ENCODE measurements at regions not wholly inside any gene's neighbourhood (a gene's known extent, or its start where the extent isn't known, plus 50 kb on each side); places are given as distances from the start of the nearest gene placed in this dataset.

DNA sequence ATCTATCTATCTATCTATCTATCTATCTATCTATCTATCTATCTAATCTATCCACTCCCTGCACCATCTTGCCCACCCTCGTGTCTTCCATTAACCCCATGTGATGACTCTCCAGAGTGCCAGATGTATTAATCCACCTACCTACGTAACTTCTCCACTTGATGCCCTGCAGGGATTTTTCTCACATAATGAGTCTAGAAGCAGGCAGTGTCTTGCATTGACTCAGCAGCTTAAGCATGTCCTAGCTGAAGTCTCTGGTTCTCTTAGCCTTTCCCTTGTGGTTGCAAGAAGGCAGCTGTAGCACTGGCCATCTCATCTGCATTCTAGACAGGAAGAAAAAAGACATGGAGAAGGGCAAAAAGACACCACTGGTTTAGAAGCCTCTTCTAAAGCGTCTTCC is 96.7 kb upstream of the ALDH1B1 start:
- DNase-seq (ENCODE audit: low read depth) = no peak
- H3K4me3 ChIP-seq (ENCODE audit: low read length) = no peak overlapping the region
- TF ChIP-seq, protein P1, sequence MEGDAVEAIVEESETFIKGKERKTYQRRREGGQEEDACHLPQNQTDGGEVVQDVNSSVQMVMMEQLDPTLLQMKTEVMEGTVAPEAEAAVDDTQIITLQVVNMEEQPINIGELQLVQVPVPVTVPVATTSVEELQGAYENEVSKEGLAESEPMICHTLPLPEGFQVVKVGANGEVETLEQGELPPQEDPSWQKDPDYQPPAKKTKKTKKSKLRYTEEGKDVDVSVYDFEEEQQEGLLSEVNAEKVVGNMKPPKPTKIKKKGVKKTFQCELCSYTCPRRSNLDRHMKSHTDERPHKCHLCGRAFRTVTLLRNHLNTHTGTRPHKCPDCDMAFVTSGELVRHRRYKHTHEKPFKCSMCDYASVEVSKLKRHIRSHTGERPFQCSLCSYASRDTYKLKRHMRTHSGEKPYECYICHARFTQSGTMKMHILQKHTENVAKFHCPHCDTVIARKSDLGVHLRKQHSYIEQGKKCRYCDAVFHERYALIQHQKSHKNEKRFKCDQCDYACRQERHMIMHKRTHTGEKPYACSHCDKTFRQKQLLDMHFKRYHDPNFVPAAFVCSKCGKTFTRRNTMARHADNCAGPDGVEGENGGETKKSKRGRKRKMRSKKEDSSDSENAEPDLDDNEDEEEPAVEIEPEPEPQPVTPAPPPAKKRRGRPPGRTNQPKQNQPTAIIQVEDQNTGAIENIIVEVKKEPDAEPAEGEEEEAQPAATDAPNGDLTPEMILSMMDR (conservative IDR thresholded peaks at IDR 0.05; ENCODE audit: low read length) = no peak

DNA sequence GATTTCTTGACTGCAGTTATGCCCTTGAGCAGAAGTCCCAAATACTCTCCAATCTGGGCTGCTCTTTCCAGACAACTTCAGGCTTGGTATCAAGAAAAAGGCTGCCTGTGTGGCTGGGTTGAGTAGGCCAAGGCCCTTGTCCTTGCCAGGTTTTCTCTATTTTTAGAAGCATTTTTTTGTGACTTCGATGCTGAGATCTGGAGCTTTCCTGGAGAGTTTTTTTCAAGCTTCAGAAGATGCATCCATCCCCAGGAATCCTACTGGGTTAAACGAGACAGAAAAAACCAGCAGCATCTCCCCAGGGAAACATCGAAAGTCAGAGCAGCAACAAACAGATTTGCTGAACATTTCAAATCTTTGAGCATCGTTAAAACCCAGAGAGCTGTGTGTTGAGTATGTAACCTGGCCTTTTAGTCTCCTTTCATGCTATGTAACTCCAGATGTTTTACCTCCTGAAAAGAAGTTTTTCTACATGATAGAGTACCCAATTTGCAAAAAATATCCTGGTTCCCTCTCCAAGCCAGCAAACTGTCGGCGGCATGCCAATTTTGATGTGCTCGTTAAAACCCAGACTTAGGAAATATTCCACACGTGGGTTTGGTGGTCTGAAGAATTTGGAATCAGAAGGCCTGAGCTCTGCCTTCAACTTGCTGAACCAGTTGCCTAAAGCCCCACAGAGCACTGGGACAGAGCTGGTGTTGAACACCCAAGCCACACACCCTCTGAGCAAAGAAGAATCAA is 98.1 kb upstream of the ALDH1B1 start:
- no peak overlapping the region for H3K4me3 ChIP-seq (ENCODE audit: low read length)
- DNase-seq (ENCODE audit: low read depth) = peak; percentile 13
- TF ChIP-seq, protein P1 (conservative IDR thresholded peaks at IDR 0.05; ENCODE audit: low read length) = no peak

DNA sequence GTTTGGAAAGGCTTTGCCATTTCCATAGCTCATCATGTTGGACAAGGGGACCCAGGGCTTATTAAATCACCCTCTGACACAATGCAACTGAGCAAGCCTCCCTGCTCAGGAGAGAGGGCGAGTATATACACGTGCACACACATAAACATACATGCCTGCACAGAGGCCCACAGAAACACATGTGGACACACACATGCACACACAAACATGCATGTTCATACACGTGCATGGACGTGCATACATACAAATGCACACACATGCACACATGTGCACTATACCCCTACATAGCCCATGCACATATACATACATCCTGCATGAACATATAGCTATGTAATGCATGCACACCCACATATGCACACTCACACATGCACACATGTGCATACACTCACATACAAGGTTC is 99.5 kb upstream of the ALDH1B1 start:
- no peak for DNase-seq (ENCODE audit: low read depth)
- H3K4me3 ChIP-seq (ENCODE audit: low read length) = no peak overlapping the region
- TF ChIP-seq, protein P1 (conservative IDR thresholded peaks at IDR 0.05; ENCODE audit: low read length) = no peak

DNA sequence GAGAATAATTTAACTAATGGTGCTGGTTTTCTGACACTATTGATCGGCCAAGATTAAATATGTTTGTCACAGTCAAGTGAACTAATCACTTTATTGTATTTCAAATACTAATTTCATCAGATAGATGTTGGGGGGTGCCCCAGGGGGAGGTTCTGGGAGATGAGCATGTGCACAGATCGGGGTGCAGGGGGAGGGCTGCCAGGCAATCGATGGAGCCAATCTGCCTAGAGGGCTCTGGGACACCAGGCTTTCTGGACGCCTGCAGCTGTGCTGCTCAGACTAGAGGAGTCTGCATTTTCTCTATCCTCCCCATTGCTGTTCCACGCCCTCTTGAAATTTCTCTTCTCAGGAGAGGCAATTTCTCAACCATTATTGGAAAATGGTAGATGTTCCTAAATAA is 100.0 kb upstream of the ALDH1B1 start:
- no peak for DNase-seq (ENCODE audit: low read depth)
- TF ChIP-seq, protein P1 (conservative IDR thresholded peaks at IDR 0.05; ENCODE audit: low read length) = no peak
- H3K4me3 ChIP-seq (ENCODE audit: low read length) = no peak overlapping the region

DNA sequence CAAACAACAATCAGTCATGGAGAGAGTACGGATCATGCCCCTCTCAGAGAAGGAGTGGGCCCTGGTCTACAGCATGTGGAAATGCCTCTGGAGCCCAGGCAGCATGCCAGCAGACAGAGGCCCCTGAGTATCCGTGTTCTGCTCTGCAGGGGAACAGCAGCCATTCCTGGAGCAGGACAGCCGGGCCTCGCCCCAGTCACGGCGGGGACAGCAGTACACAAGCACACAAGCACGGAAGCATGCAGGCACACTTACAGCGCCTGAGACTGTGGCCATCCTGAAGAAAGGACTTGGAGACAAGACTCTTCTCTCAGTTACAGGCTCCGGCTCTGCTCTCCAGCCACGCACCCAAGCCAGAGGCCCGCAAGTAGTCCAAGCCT is 102.6 kb upstream of the ALDH1B1 start:
- DNase-seq (ENCODE audit: low read depth) = no peak
- no peak overlapping the region for H3K4me3 ChIP-seq (ENCODE audit: low read length)
- TF ChIP-seq, protein P1 (conservative IDR thresholded peaks at IDR 0.05; ENCODE audit: low read length) = no peak

DNA sequence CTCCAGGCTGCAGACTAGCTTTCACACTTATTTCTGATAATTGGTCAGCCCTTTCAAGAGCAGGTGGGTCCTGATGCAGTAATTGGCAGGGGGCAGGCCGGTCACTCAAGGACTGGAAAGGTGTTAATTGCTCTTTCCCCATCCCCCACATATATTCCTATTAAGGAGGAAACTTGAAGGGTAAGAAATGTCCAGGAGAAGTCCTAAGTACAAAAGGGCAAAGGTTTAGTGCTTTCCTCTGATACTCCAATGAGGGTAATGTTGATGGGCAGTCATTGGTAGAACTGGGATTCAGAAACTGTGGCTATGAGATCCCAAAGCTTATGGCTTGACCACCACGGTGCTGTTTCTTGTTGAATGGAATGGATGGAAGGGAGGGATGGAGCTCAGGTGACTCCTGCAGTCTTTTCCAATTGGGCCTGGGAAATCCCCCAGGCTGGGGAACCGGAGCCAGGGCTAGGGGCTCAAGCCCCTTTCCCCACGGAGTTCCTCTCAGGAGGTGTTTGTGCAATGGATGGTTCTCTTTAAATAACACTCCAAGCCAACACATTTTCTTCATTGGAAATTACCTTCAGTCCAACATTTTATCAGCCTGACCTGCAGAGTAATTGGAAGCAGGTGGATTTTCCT is 103.2 kb upstream of the ALDH1B1 start:
- no peak overlapping the region for H3K4me3 ChIP-seq (ENCODE audit: low read length)
- DNase-seq (ENCODE audit: low read depth) = no peak
- TF ChIP-seq, protein P1 (conservative IDR thresholded peaks at IDR 0.05; ENCODE audit: low read length) = no peak

DNA sequence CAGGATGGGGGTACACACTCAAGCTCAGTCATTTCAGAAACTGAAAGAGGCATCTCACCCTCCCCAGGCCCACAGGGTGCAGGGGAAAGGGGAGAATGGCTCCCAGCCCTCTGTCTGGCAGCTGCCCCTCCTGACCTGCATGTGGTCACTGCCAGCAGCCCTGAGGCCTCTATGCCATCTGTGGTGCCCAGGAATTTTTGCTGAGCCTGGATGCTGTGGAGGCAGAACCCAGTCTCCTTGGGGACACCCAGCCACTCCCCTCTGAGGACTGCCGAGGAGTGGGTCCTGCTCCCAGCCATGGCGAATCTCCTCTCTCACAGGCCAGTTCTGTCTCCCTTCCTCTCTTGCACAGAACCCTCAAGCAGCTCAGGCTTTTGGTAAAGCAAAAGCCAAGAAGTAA is 104.0 kb upstream of the ALDH1B1 start:
- TF ChIP-seq, protein P1 (conservative IDR thresholded peaks at IDR 0.05; ENCODE audit: low read length) = no peak
- DNase-seq (ENCODE audit: low read depth) = no peak
- no peak overlapping the region for H3K4me3 ChIP-seq (ENCODE audit: low read length)

Data from AG10803 (cell line).